Type B pancreatic cell (in vitro differentiated cells): ENCODE measurements at regions not wholly inside any gene's neighbourhood (a gene's known extent, or its start where the extent isn't known, plus 50 kb on each side); places are given as distances from the start of the nearest gene placed in this dataset.

Experiments used
- DNase-seq: peaks from one replicate; pipeline ENCODE4 v3.0.0; 2021; ENCODE audit warnings: mixed read lengths; ENCODE audit not compliant: unreplicated experiment; ENCODE audit errors: extremely low spot score
- H3K27ac Mint-ChIP-seq: 2 replicates; pipeline ENCODE4 v1.8.0; 2021; ENCODE audit warnings: mild to moderate bottlenecking, mixed read lengths
- H3K27me3 Mint-ChIP-seq: 2 replicates; pipeline ENCODE4 v1.8.0; 2021; ENCODE audit warnings: mixed read lengths
- H3K36me3 Mint-ChIP-seq: 2 replicates; pipeline ENCODE4 v1.8.0; 2021; ENCODE audit warnings: mixed read lengths
- H3K4me1 Mint-ChIP-seq: one replicate; pipeline ENCODE4 v1.8.0; 2021; ENCODE audit warnings: mixed read lengths; ENCODE audit not compliant: unreplicated experiment
- H3K4me3 Mint-ChIP-seq: 2 replicates; pipeline ENCODE4 v1.8.0; 2021; ENCODE audit warnings: mild to moderate bottlenecking, mixed read lengths
- H3K9me3 Mint-ChIP-seq: 2 replicates; pipeline ENCODE4 v1.8.0; 2021; ENCODE audit warnings: mixed read lengths
- CTCF ChIP-seq: fragments of 200-600 bp; sonication (generic); conservative IDR thresholded peaks from 2 replicates; pipeline ENCODE4 v1.5.0; 2021; ENCODE audit warnings: antibody characterized with exemption, mild to moderate bottlenecking

GRCh38 chr12:46503637-46504175 lies 131.1 kb upstream of the SLC38A2 start:
- no peak overlapping the region for H3K4me3 Mint-ChIP-seq
- H3K36me3 Mint-ChIP-seq: no peaks in the 10 kb centered on the region
- H3K9me3 Mint-ChIP-seq: peaks cover 4% of the 10 kb centered on the region
- no peak for TF ChIP-seq CTCF
- DNase-seq: no peak
- no peak overlapping the region for H3K27ac Mint-ChIP-seq
- no peaks in the 10 kb centered on the region for H3K27me3 Mint-ChIP-seq
- no peaks in the 10 kb centered on the region for H3K4me1 Mint-ChIP-seq

GRCh38 chr12:46500673-46501072 lies 128.1 kb upstream of the SLC38A2 start:
- DNase-seq: no peak
- H3K9me3 Mint-ChIP-seq: peaks cover 4% of the 10 kb centered on the region
- H3K4me3 Mint-ChIP-seq: no peak overlapping the region
- H3K27me3 Mint-ChIP-seq: no peaks in the 10 kb centered on the region
- no peaks in the 10 kb centered on the region for H3K36me3 Mint-ChIP-seq
- TF ChIP-seq CTCF: no peak
- no peak overlapping the region for H3K27ac Mint-ChIP-seq
- H3K4me1 Mint-ChIP-seq: no peaks in the 10 kb centered on the region

- no peak for DNase-seq
- no peaks in the 10 kb centered on the region for H3K27me3 Mint-ChIP-seq
- H3K4me3 Mint-ChIP-seq: no peak overlapping the region
- peaks cover 4% of the 10 kb centered on the region for H3K9me3 Mint-ChIP-seq
- no peak for TF ChIP-seq CTCF
- no peak overlapping the region for H3K27ac Mint-ChIP-seq
- H3K36me3 Mint-ChIP-seq: no peaks in the 10 kb centered on the region
- no peaks in the 10 kb centered on the region for H3K4me1 Mint-ChIP-seq
Measured at GRCh38 chr12:46499901-46500300, 127.3 kb upstream of the SLC38A2 start.

GRCh38 chr12:46499226-46499625 lies 126.7 kb upstream of the SLC38A2 start:
- Mint-ChIP-seq H3K4me3 (no peak overlapping the region), H3K9me3 (peaks cover 4% of the 10 kb centered on the region), H3K36me3 (no peaks in the 10 kb centered on the region), H3K27ac (no peak overlapping the region), H3K27me3 (no peaks in the 10 kb centered on the region), H3K4me1 (no peaks in the 10 kb centered on the region)
- DNase-seq: no peak
- no peak for TF ChIP-seq CTCF

- Mint-ChIP-seq H3K9me3 (peaks cover 4% of the 10 kb centered on the region), H3K4me1 (peaks cover 7% of the 10 kb centered on the region), H3K36me3 (no peaks in the 10 kb centered on the region), H3K27me3 (no peaks in the 10 kb centered on the region), H3K27ac (no peak overlapping the region), H3K4me3 (no peak overlapping the region)
- DNase-seq: no peak
- no peak for TF ChIP-seq CTCF
Measured at GRCh38 chr12:46497739-46498138, 125.2 kb upstream of the SLC38A2 start.

GRCh38 chr12:46494424-46494823 lies 121.9 kb upstream of the SLC38A2 start:
- Mint-ChIP-seq H3K27ac (peak overlapping the region; percentile 11), H3K27me3 (no peaks in the 10 kb centered on the region), H3K36me3 (no peaks in the 10 kb centered on the region), H3K9me3 (no peaks in the 10 kb centered on the region), H3K4me3 (peak overlapping the region; percentile 60), H3K4me1 (peaks cover 16% of the 10 kb centered on the region)
- DNase-seq: no peak
- TF ChIP-seq CTCF: no peak
